Calu3 (cell line): ENCODE measurements at regions not wholly inside any gene's neighbourhood (a gene's known extent, or its start where the extent isn't known, plus 50 kb on each side); places are given as distances from the start of the nearest gene placed in this dataset.

Experiments used
- BruUV-seq: library from RNA; stranded (reverse); fragments of 400-500 nt; replicated peaks from 2 replicates; lab custom pipeline; 2021; lab: Mats Ljungman, UMichigan
- CTCF ChIA-PET: fragments of 300-600 bp; sonication (Branson Sonifier 250); formaldehyde crosslinking; loops from one replicate; lab custom pipeline; 2022; ENCODE audit warnings: antibody characterized with exemption; lab: Charles Lee
- DNase-seq: peaks from one replicate; pipeline ENCODE4 v3.0.0; 2022
- H3K27ac Mint-ChIP-seq: one replicate; pipeline ENCODE4 v1.8.0; 2022; ENCODE audit warnings: mixed read lengths; ENCODE audit not compliant: unreplicated experiment
- H3K27me3 Mint-ChIP-seq: one replicate; pipeline ENCODE4 v1.8.0; 2022; ENCODE audit warnings: mixed read lengths; ENCODE audit not compliant: unreplicated experiment
- H3K36me3 Mint-ChIP-seq: one replicate; pipeline ENCODE4 v1.8.0; 2022; ENCODE audit warnings: mild to moderate bottlenecking, moderate library complexity, mixed read lengths; ENCODE audit not compliant: insufficient read depth, unreplicated experiment
- H3K4me1 Mint-ChIP-seq: one replicate; pipeline ENCODE4 v1.8.0; 2022; ENCODE audit warnings: mild to moderate bottlenecking, low read depth, mixed read lengths; ENCODE audit not compliant: unreplicated experiment
- H3K4me3 Mint-ChIP-seq: one replicate; pipeline ENCODE4 v1.8.0; 2022; ENCODE audit warnings: mild to moderate bottlenecking, low read depth, moderate library complexity, mixed read lengths; ENCODE audit not compliant: unreplicated experiment
- H3K9me3 Mint-ChIP-seq: one replicate; pipeline ENCODE4 v1.8.0; 2022; ENCODE audit warnings: low read depth, mixed read lengths; ENCODE audit not compliant: unreplicated experiment
- CTCF ChIP-seq: fragments of 200-600 bp; IDR thresholded peaks from one replicate; pipeline ENCODE4 v1.8.0; 2022; ENCODE audit warnings: antibody characterized with exemption; ENCODE audit not compliant: unreplicated experiment
- intact Hi-C: fragments of 100-400 bp; cut with micrococcal nuclease; formaldehyde crosslinking; loops from one replicate; pipeline ENCODE4 v1.10.0; 2022; ENCODE audit not compliant: unreplicated experiment

- intact Hi-C loops, result no loop called here
- no peak overlapping the region for H3K27ac Mint-ChIP-seq
- H3K27me3 Mint-ChIP-seq, result no peaks in the 10 kb centered on the region
- DNase-seq, result no peak
- peaks cover 2% of the 10 kb centered on the region for H3K9me3 Mint-ChIP-seq
- no peak overlapping the region for H3K4me3 Mint-ChIP-seq
- TF ChIP-seq CTCF, result no peak
- CTCF ChIA-PET, result interaction anchor here (0.7 kb wide), 1 partner anchor 829 kb away, joined by 5 read pairs; no protein-coding TSS in a partner anchor
- H3K4me1 Mint-ChIP-seq, result no peaks in the 10 kb centered on the region
- BruUV-seq, result no TSS peak
- H3K36me3 Mint-ChIP-seq, result no peaks in the 10 kb centered on the region
Observed at GRCh38 chr4:177568931-177569330, 126.7 kb upstream of the AGA start.

GRCh38 chr4:177569434-177569833, 127.2 kb upstream of the AGA start:
- DNase-seq, result no peak
- TF ChIP-seq CTCF, result no peak
- CTCF ChIA-PET, result interaction anchor here (0.7 kb wide), 1 partner anchor 829 kb away, joined by 5 read pairs; no protein-coding TSS in a partner anchor
- no peaks in the 10 kb centered on the region for H3K36me3 Mint-ChIP-seq
- intact Hi-C loops, result no loop called here
- no TSS peak for BruUV-seq
- H3K4me1 Mint-ChIP-seq, result no peaks in the 10 kb centered on the region
- peaks cover 2% of the 10 kb centered on the region for H3K9me3 Mint-ChIP-seq
- no peak overlapping the region for H3K27ac Mint-ChIP-seq
- no peaks in the 10 kb centered on the region for H3K27me3 Mint-ChIP-seq
- no peak overlapping the region for H3K4me3 Mint-ChIP-seq

- DNase-seq, result no peak
- H3K27ac Mint-ChIP-seq, result no peak overlapping the region
- intact Hi-C loops, result no loop called here
- no peak overlapping the region for H3K4me3 Mint-ChIP-seq
- no peaks in the 10 kb centered on the region for H3K4me1 Mint-ChIP-seq
- no peaks in the 10 kb centered on the region for H3K36me3 Mint-ChIP-seq
- no peak for TF ChIP-seq CTCF
- no peaks in the 10 kb centered on the region for H3K9me3 Mint-ChIP-seq
- CTCF ChIA-PET, result no interaction called here
- no TSS peak for BruUV-seq
- no peaks in the 10 kb centered on the region for H3K27me3 Mint-ChIP-seq
Observed at GRCh38 chr4:177573507-177573906, 131.3 kb upstream of the AGA start.

- Mint-ChIP-seq H3K9me3 (no peaks in the 10 kb centered on the region), H3K4me3 (no peak overlapping the region), H3K4me1 (no peaks in the 10 kb centered on the region), H3K36me3 (no peaks in the 10 kb centered on the region), H3K27me3 (no peaks in the 10 kb centered on the region), H3K27ac (no peak overlapping the region)
- DNase-seq, result no peak
- BruUV-seq, result no TSS peak
- TF ChIP-seq CTCF, result no peak
- intact Hi-C loops, result no loop called here
- CTCF ChIA-PET, result no interaction called here
Observed at GRCh38 chr4:177574446-177574845, 132.2 kb upstream of the AGA start.
